ACHN (cell line): ENCODE measurements at regions not wholly inside any gene's neighbourhood (a gene's known extent, or its start where the extent isn't known, plus 50 kb on each side); places are given as distances from the start of the nearest gene placed in this dataset.
"Not testable (repeated sequence)": the region's sequence is repeated elsewhere in the genome, so short reads cannot be mapped to it uniquely, and the experiment has no call there.

Experiments
- DNase-seq: peaks from one replicate; pipeline ENCODE4 v3.0.0-alpha.2; 2015
- in situ Hi-C: cut with HindIII; loops from 2 replicates; pipeline ENCODE4 v1.10.0; 2017; ENCODE audit warnings: low sequenced_read_pairs, low pct_ligation_motif_present, low pct_unique_long_range_greater_than_20kb

DNA sequence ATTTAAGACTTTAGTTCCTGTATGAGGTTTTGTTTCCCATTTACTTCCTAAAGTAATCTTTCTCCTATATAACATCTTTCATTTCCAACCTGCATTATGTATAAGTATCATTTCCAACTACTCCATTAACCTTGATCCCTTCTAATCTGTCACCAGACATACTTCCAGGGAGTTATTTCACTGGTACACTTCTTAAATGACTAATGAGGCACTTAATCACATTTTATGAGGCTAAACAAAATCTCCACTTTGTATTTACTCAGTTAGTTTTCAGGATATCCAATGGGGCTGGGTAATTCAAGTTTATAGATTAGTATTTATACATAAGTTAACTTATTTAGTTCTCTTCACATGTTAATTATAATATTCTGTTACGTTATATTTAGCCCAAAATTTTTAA is 634.7 kb downstream of the PCDH17 start:
- in situ Hi-C loops = no loop called here
- DNase-seq = no peak

- DNase-seq = no peak
- in situ Hi-C loops = no loop called here
Measured at GRCh38 chr13:58298556-58299135, 667.1 kb downstream of the PCDH17 start.

DNA sequence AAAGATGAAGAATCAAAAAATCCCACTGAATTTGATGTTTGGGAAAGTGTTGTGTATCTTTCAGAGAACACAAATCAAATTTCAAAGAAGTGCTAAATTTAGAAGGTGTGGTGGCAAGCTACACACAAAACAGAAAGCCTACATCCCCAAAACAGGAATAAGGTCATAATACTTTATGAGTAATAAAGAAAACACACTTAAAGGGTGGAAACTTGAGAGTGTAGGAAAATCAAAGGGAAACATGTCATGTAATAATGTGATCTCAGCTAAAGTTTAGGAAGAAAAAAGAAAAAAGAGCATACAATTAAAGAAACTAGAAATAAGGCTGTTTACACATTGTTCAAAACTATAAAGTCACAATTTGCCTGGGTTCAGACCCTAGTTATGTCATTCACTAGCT is 668.7 kb downstream of the PCDH17 start:
- in situ Hi-C loops = no loop called here
- DNase-seq = no peak

GRCh38 chr13:58300974-58301681 is 669.6 kb downstream of the PCDH17 start:
- in situ Hi-C loops = no loop called here

GRCh38 chr13:58302349-58302748 is 670.8 kb downstream of the PCDH17 start:
- in situ Hi-C loops = no loop called here
- no peak for DNase-seq

More at GRCh38 chr13:58300974-58301681, 669.6 kb downstream of the PCDH17 start:
- no peak for DNase-seq

- DNase-seq = no peak
- in situ Hi-C loops = no loop called here
Measured at GRCh38 chr13:58306062-58306461, 674.5 kb downstream of the PCDH17 start.

DNA sequence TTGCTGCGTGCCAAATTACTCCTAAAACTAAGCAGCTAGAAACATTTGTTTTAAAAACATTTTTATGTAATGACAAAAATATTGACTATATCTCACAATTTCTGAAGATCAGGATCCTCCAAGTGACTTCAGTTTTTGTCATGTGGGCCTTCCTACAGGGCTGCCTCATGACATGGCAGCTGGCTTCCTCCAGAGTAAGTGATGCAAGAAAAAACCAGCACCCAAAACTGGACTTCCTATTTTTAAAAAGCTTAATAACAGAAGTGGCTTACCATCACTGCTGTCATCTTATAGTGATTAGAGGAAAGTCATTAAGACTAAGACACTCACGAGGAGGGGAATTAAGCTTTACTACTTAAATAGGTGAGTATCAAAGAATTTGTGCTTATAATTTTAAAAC is 681.7 kb downstream of the PCDH17 start:
- in situ Hi-C loops = no loop called here

GRCh38 chr13:58318495-58319167 is 687.1 kb downstream of the PCDH17 start:
- in situ Hi-C loops = no loop called here
- no peak for DNase-seq

More for the DNA sequence above, 681.7 kb downstream of the PCDH17 start:
- DNase-seq = no peak

- in situ Hi-C loops = no loop called here
Measured at GRCh38 chr13:58324161-58324560, 692.6 kb downstream of the PCDH17 start.

GRCh38 chr13:58329746-58330145 is 698.2 kb downstream of the PCDH17 start:
- in situ Hi-C loops = no loop called here
- DNase-seq = no peak

More at GRCh38 chr13:58324161-58324560, 692.6 kb downstream of the PCDH17 start:
- DNase-seq = no peak

DNA sequence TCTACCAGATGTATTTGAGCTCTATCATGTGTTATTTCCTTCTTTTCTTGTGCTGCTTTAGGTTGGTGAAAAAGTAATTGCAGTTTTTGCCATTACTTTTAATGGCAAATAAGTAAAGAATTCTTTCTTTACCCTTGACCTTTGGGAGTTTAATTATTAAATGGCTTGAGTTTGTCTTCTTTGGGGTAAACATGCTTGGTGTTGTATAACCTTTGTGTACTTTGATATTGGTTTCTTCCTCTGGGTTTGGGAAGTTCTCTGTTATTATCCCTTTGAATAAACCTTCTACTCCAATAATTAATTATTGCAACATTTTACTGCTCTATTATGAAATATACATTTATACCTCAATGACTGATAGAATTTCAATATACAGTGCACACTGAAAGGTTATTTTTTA is 709.4 kb downstream of the PCDH17 start:
- DNase-seq = no peak
- in situ Hi-C loops = no loop called here

- in situ Hi-C loops = no loop called here
- DNase-seq = no peak
Measured at GRCh38 chr13:58341318-58341717, 709.8 kb downstream of the PCDH17 start.

DNA sequence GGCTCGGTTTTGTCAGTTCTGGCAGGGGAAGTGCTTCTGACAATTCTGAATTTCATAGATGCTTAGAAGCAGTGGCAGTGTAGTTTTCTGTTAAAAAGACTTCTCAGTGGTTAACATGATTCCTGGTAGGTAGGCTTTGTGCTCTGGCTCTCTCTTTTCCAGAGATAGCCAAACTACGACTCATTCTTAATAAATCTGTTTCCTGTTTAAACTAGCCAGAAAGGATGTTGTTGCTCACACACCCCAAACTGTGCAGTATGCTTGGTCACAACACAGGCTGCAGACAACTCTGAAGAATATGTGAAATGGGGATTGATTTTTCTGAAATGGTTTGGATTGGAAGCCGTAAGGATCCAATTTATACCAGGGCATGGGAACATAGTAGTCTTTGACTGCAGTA is 711.5 kb downstream of the PCDH17 start:
- DNase-seq = no peak
- in situ Hi-C loops = no loop called here

GRCh38 chr13:58352100-58352499 is 720.6 kb downstream of the PCDH17 start:
- DNase-seq, in situ Hi-C loops: not testable (repeated sequence)

DNA sequence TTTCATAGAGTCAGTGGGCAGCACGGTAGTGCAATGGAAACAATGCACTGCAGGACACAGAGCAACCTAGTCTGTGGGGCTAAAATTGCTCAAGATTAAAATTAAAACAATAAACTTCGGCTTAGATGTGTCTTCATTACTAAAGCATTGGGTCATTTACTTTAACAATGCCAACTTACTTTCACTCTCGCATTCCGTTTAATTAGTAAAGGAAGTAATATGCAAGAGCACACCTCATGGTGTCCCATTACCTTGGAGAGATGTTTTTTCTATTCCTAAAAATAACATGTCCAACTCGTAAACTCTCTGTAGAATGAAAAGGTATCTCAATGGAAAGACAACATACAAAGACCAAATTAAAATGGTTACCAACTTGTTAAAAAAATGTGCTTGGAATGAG is 738.4 kb downstream of the PCDH17 start:
- in situ Hi-C loops = no loop called here
- no peak for DNase-seq

- in situ Hi-C loops = no loop called here
- no peak for DNase-seq
Measured at GRCh38 chr13:58376349-58376748, 744.8 kb downstream of the PCDH17 start.

DNA sequence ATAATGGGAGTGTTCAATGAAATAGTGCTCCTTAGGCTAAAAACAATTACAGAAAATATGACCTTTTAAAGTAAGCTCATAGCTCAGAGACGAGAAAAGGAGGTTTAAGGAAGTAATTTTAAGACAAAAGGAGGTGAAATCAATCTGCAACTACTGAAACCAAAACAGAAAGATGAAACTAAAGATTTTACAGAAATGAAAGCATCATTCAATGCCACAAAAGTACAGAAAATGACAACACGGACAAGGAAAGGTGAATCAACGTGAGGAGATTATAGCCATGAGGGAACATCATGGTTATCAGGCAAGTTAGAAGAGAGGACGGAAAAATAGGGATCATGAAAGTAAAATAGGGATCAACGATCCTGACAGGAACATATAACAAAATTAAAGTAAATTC is 745.2 kb downstream of the PCDH17 start:
- DNase-seq = no peak
- in situ Hi-C loops = no loop called here

DNA sequence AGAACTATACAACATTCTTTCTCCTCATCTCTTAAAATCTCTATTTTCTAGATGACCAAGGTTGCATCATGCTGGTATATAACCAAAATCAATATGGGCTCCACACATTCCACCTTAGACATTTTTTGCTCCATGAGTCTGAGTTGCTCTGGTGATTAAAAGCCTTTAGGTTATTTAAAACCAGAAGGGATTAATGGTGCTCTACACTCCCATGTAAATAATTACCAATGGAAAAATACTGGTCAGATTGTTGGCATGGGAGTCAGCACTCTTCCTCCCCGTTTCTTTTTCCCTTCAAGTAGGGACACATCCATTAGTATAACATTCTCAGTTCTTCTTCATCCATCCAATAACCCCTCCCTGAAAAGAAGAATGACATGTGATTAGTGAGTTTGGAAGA is 747.7 kb downstream of the PCDH17 start:
- in situ Hi-C loops = no loop called here
- DNase-seq = no peak

DNA sequence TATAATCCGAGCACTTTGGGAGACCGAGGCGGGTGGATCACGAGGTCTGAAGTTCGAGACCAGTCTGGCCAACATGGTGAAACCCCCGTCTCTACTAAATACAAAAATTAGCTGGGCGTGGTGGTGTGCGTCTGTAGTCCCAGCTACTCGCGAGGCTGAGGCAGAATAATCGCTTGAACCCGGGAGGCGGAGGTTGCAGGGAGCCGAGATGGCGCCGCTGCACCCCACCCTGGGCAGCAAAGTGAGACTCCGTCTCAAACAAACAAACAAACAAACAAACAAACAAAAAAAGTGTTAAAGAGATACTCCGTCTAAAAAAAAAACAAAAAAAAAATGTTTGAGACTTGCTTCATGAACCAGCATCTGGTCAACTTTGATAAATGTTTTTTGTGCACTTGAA is 753.8 kb downstream of the PCDH17 start:
- DNase-seq, in situ Hi-C loops: not testable (repeated sequence)
